Urothelium cell line (cell line): ENCODE measurements at regions not wholly inside any gene's neighbourhood (a gene's known extent, or its start where the extent isn't known, plus 50 kb on each side); places are given as distances from the start of the nearest gene placed in this dataset.

Experiments
- DNase-seq: peaks from one replicate; pipeline ENCODE4 v3.0.0; 2011; ENCODE audit warnings: low spot score, mixed read lengths
- FAIRE-seq: peaks from 2 replicates; lab custom pipeline; 2011; peaks lifted over from hg19 to GRCh38; lab: Jason Lieb, UNC

GRCh38 chr6:147117011-147117410 is 87.2 kb upstream of the STXBP5 start:
- DNase-seq (no peak), FAIRE-seq (no peak)

DNA sequence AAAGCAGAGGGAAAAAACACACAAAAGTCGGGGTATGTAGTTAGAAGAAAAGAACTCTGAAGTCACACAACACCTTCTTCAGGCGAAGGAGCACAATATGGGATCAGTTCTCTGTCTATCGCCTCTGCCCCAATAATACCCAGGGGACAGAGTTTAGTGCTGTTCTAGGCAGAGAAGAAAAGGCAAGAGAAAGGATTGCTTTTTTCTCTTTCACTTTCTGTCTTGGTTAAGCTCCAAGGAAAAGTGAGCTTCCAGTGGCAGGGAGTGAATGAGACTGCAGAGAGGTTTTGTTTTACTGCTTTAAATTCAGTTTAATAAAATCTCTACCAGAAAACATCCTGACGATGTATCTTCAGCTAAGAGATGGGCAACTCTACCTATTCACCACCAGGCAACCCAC is 86.6 kb upstream of the STXBP5 start:
- DNase-seq, result no peak

GRCh38 chr6:147119310-147119709 is 84.9 kb upstream of the STXBP5 start:
- no peak for FAIRE-seq
- DNase-seq, result no peak

More for the DNA sequence above, 86.6 kb upstream of the STXBP5 start:
- no peak for FAIRE-seq

DNA sequence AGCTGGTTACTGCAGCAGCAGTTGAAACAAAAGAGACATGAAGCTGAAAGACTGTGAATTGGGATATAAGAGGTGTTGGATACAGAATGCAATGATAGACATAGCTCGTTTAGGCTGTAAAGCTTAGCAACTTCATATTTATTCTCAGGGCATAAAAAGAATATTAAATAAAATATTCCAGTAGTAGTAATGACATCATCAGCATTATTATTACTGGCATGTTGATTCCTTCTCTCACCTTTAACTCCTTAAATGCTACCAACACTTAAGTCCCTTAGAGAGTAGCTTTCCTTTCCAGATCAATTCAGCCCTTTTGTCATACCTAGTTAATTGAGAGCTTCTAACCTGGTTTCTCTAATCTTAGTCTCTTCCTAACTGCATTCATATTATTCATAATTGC is 81.4 kb upstream of the STXBP5 start:
- FAIRE-seq (no peak), DNase-seq (no peak)

GRCh38 chr6:147126618-147127022 is 77.6 kb upstream of the STXBP5 start:
- FAIRE-seq, result no peak

DNA sequence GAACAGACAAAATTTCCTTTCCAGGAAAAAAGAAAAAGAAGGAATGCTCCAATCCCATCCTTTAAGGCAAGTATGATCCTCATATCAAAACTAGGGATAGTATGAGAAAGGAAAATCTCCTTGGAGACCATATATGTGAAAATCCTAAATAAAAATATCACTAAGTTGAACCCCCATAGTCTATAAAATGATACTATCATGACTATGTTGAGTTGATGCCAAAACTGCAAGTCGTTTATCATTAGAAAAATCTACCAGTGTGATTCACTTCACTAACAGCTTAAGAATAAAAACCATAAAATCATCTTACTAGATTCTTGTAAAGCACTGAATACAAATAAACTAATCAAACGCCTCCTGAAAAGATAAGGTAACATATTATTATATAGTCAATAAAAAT is 76.6 kb upstream of the STXBP5 start:
- no peak for FAIRE-seq
- DNase-seq, result no peak

More at GRCh38 chr6:147126618-147127022, 77.6 kb upstream of the STXBP5 start:
- no peak for DNase-seq

DNA sequence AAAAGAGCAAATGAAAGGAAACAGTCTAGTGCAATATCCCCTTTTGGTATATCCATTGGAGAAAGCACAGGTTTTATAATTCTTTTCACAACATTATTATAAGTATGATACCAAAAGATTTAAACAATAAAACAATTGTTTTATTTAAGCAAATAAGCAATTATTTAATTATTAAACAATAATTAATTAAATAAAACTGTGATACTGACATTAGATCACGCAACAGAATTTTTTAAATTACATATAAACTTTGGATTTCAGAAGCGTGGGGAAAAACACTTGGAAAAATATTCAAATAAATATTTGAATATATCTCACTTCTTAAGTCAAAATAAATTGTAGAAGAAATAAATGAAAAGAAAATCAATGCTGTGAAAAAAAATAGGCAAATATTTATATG is 76.2 kb upstream of the STXBP5 start:
- DNase-seq (no peak), FAIRE-seq (no peak)

- no peak for FAIRE-seq
- DNase-seq, result no peak
These were observed 72.6 kb upstream of the STXBP5 start for GRCh38 chr6:147131532-147132128.

DNA sequence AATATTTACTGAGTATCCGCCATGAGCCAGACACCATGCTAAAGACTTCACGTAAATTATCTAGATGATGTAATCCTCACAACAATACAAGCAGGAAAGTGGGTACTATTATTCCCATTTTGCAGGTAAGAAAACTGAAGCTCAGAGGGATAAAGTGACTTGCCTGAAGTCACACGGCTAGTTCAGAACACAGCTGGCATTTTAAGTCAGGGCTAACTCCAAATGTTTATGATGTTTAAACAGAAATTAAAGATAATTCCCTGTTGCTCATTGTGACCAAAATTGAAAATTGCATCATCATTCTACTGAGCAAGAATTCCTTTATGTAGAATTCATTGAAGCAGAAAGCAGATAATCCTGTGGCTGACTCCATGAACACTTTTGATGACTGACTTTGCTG is 71.3 kb upstream of the STXBP5 start:
- DNase-seq (no peak), FAIRE-seq (no peak)

GRCh38 chr6:147133669-147134068 is 70.5 kb upstream of the STXBP5 start:
- FAIRE-seq, result no peak
- no peak for DNase-seq

DNA sequence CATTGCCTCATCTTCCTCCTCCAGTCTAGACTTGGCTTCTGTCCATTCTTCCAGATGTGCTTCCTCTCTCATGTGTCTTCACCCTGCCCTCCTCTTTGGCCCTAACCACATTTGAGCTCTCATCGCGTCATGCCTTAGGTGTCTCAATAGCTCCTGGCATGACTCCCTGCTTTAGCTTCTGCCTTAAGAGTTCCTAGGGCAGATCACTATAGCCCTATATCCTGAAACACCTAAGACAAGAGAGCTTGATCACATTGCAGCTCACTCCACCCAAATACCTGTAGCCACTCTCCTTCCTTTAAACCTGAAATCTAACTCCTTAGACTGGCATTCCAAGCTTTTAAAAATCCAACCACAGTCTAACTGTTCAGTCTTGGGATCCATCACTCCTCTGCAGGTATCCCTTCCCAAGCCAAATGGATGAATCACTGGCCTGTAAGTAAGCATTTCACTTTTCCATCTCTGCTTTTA is 69.0 kb upstream of the STXBP5 start:
- DNase-seq (peak; percentile 50), FAIRE-seq (no peak)

DNA sequence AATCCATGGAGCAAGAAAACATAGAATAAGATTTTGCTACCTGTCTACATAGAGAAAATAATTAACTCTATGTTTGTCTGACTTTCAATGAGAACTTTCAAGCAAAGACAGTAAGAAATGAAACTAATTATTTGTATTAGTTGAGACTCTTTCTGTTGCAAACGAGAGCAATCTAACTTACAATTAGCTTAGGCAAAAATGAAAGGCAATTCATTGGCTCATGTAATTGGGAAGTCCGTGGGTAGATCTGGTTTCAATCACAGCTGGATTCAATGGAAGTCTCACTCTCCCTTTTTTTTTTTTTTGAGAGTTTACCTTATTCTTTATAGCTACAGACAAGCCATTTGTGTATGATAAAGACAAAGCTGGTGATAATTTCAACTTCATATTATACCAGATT is 68.2 kb upstream of the STXBP5 start:
- DNase-seq, result no peak
- no peak for FAIRE-seq

- DNase-seq, result no peak
- no peak for FAIRE-seq
These were observed 66.2 kb upstream of the STXBP5 start for GRCh38 chr6:147137986-147138385.

DNA sequence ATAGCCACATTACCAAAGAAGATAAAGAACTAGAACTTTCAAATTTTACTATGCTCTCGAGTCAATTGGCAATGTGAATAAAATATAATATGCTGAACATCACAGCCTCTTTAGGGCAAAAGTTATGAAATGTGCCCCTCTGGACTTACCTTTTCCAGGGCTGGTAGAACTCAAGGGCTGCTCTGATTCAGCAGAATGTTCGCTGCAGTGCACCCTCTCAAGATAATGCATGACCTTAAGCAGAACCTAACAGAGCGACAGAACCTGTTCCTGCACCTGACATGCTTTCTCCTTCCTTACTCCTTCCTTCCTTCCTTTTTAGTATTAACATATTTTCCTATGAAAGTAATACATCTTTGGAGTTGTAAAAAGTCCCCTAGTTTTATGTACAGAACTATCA is 65.4 kb upstream of the STXBP5 start:
- no peak for FAIRE-seq
- DNase-seq, result no peak

DNA sequence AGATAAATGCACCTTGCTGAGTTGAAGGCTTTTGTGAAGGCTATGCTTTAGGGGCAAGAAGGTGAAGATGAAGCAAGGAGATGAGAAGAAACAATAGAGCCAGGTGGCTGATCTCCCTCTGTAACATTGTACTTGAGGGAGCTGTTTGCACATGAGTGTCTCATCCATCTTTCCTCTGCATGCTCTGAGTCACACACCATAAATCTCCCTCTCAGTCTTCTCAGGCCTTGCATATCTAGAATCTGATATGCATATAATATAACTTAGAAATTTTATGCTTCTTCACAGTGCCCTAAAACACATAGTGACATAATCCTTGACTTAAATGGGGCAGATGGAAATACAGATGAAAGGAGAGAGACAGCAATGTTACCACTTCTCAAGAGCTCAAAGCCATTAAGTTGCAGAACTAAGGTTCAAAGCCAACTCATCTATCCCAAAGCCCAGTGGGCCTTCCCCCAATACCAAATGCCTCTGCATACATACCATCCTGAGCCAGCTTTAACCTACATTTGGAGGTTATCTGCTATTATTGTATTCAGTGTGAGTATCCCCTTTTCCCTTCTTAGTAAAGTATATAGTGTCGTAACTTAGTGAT is 62.4 kb upstream of the STXBP5 start:
- FAIRE-seq (no peak), DNase-seq (no peak)

GRCh38 chr6:147142684-147143245 is 61.5 kb upstream of the STXBP5 start:
- no peak for FAIRE-seq
- no peak for DNase-seq

DNA sequence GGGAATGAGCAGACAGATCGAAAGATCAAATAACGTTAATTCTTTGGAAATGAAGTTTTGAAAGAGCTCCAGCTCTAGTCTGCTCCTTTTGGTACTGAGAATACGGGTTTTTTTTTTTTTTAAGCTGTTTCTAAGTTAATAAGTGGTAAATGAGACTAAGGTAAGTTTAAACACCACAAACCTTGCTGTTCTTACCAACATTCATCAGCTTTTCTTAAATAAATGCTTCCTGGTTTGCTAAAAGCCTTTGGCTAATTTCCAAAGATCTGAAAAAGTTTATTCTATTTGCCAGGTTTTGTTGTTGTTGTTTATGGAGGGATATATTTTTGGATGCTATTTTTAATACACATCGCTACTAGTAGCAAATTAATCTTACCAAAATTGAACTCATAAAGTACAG is 55.1 kb upstream of the STXBP5 start:
- FAIRE-seq (no peak), DNase-seq (no peak)

GRCh38 chr6:147149826-147150225 is 54.4 kb upstream of the STXBP5 start:
- FAIRE-seq, result no peak
- DNase-seq, result no peak

GRCh38 chr6:147150293-147150692 is 53.9 kb upstream of the STXBP5 start:
- DNase-seq, result no peak
- no peak for FAIRE-seq
